HFFc6 (cell line): ENCODE measurements at regions not wholly inside any gene's neighbourhood (a gene's known extent, or its start where the extent isn't known, plus 50 kb on each side); places are given as distances from the start of the nearest gene placed in this dataset.

ENCODE experiments used
- DNase-seq: peaks from one replicate; pipeline ENCODE4 v3.0.0-alpha.2; 2018
- H3K27ac Mint-ChIP-seq: 2 replicates; pipeline ENCODE4 v1.8.0; 2020; ENCODE audit warnings: mild to moderate bottlenecking, mixed read lengths
- H3K27me3 Mint-ChIP-seq: 2 replicates; pipeline ENCODE4 v1.8.0; 2021; ENCODE audit warnings: mild to moderate bottlenecking, moderate library complexity, mixed read lengths; ENCODE audit not compliant: insufficient read depth
- H3K36me3 Mint-ChIP-seq: 2 replicates; pipeline ENCODE4 v1.8.0; 2021; ENCODE audit warnings: low read depth, mixed read lengths
- H3K4me1 Mint-ChIP-seq: 2 replicates; pipeline ENCODE4 v1.8.0; 2020; ENCODE audit warnings: low read depth, mixed read lengths
- H3K4me3 Mint-ChIP-seq: 2 replicates; pipeline ENCODE4 v1.8.0; 2020; ENCODE audit warnings: mild to moderate bottlenecking, moderate library complexity, mixed read lengths
- H3K9me3 Mint-ChIP-seq: 2 replicates; pipeline ENCODE4 v1.8.0; 2020; ENCODE audit warnings: mild to moderate bottlenecking, mixed read lengths
- TF ChIP-seq, protein P1 (sequence below): fragments of 200-600 bp; sonication (generic); IDR thresholded peaks from 2 replicates; pipeline ENCODE4 v1.5.0; 2021; ENCODE audit warnings: antibody characterized with exemption, mild to moderate bottlenecking

DNA sequence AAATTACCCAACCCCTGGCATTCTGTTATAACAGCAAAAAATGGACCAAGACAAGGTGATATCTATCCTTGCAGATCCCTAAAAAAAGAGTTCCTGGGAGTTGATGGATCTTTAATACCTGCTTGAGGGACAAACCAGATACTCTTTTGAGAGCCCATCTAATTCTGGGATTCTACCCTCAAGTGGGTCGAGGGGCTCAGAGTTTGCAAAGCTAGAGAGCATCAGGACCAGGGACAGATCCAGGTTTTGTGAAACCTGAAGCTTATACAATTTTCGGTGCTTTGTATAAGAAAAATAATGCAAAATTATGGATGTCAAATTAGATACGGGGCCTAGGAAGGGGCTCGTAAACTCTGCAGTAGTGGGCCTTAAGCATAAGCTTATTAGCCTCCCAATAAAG is 130.5 kb upstream of the CRHR1 start:
- H3K4me3 Mint-ChIP-seq, result no peak overlapping the region
- no peaks in the 10 kb centered on the region for H3K4me1 Mint-ChIP-seq
- H3K27me3 Mint-ChIP-seq, result peaks cover 46% of the 10 kb centered on the region
- H3K9me3 Mint-ChIP-seq, result no peaks in the 10 kb centered on the region
- no peak for DNase-seq
- H3K27ac Mint-ChIP-seq, result no peak overlapping the region
- no peaks in the 10 kb centered on the region for H3K36me3 Mint-ChIP-seq
- TF ChIP-seq, protein P1, sequence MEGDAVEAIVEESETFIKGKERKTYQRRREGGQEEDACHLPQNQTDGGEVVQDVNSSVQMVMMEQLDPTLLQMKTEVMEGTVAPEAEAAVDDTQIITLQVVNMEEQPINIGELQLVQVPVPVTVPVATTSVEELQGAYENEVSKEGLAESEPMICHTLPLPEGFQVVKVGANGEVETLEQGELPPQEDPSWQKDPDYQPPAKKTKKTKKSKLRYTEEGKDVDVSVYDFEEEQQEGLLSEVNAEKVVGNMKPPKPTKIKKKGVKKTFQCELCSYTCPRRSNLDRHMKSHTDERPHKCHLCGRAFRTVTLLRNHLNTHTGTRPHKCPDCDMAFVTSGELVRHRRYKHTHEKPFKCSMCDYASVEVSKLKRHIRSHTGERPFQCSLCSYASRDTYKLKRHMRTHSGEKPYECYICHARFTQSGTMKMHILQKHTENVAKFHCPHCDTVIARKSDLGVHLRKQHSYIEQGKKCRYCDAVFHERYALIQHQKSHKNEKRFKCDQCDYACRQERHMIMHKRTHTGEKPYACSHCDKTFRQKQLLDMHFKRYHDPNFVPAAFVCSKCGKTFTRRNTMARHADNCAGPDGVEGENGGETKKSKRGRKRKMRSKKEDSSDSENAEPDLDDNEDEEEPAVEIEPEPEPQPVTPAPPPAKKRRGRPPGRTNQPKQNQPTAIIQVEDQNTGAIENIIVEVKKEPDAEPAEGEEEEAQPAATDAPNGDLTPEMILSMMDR, result no peak

DNA sequence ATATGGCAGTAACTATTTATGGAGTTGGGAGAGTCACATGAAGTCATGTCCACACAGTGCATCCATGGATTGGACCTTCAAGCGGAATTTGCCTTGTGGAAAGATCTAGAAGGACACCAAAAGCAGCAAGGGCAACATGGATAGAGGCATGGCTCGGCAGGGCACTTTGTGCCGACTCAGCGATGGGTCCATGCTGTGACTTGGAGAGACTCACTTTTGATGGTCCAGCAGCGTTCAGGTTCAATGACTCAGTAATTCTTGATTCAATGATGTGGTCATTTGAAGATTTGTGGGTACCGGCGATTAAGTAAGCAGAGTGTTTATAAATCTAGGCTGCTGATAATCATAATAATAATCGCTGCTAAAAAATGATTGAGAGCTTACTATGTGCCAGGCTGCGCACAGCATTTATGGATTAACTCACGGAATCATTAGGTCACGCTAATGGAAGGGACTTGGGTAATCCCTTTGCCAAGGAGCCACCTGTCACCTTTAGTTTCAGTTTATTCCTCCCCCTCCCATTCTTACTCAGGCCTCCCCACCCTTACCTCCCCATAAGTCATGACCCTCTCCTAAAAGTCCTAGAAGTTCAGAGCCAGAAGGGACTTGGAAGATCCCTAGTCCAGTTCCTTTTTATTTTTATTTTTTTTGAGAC is 127.5 kb upstream of the CRHR1 start:
- TF ChIP-seq, protein P1, result no peak
- Mint-ChIP-seq H3K4me1 (no peaks in the 10 kb centered on the region), H3K4me3 (no peak overlapping the region), H3K9me3 (no peaks in the 10 kb centered on the region), H3K27me3 (peaks cover 47% of the 10 kb centered on the region), H3K36me3 (no peaks in the 10 kb centered on the region), H3K27ac (no peak overlapping the region)
- no peak for DNase-seq

DNA sequence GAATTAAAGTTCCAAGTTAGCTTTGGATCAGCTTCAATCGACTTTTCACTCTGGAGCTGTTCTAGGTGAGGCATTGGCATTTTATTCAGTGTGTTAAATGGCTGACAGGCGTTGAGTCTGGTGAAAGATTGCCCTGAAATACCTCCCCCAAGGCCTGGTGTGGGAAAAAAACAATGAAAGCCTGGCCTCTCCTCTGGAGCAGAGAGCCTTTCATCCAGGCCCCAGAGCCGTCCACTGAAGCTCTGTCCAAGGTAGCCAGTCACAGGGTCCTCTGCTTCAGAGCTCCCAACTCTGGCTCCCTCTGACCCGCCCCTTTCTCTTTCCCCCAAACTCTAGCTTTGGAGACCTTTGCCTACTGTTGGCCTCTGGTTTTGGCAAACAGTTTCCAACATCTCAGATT is 123.6 kb upstream of the CRHR1 start:
- H3K36me3 Mint-ChIP-seq, result no peaks in the 10 kb centered on the region
- no peaks in the 10 kb centered on the region for H3K4me1 Mint-ChIP-seq
- no peak for DNase-seq
- H3K9me3 Mint-ChIP-seq, result no peaks in the 10 kb centered on the region
- TF ChIP-seq, protein P1, result no peak
- no peak overlapping the region for H3K4me3 Mint-ChIP-seq
- no peak overlapping the region for H3K27ac Mint-ChIP-seq
- H3K27me3 Mint-ChIP-seq, result peaks cover 41% of the 10 kb centered on the region

DNA sequence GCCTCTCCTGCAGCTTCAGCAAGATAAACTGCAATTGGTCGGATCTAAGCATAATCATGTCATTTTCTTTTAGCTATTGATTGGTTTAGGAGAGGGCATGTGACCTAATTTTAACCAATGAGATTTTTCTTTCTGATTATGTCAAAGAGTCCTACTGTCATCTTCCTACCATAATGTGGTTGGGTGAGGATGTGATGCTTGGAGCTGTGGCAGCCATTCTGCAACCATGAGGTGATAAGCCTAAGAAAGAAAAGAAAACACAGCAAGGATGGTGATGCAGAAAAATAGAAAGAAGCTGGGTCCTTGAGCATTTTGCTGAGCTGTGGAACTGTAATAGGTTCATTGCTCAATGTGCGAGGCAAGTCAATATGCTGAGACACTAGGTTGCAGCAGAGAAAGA is 121.7 kb upstream of the CRHR1 start:
- TF ChIP-seq, protein P1, result no peak

DNA sequence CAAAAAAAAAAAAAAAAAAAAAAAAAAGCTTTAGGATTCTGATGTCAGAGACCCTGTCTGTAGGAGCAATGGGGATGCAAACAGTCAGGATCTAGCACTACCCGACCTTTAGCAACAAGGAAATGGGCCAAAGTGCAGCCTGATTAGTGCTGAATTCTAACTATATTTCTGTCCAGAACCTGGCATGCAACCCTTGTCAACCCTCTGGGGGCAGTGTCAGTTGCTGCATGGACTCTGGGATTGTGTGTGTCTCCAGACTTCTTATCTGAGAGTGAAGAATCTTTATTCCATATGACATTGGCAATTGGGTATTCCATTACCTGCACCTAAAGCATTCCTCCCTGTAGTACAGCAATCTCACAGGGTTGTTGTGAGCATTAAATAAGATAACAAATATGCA is 120.3 kb upstream of the CRHR1 start:
- no peaks in the 10 kb centered on the region for H3K9me3 Mint-ChIP-seq
- peaks cover 43% of the 10 kb centered on the region for H3K27me3 Mint-ChIP-seq
- H3K4me3 Mint-ChIP-seq, result no peak overlapping the region
- no peaks in the 10 kb centered on the region for H3K4me1 Mint-ChIP-seq
- no peak overlapping the region for H3K27ac Mint-ChIP-seq
- no peaks in the 10 kb centered on the region for H3K36me3 Mint-ChIP-seq
- DNase-seq, result no peak
- TF ChIP-seq, protein P1, result no peak

More for the DNA sequence above, 121.7 kb upstream of the CRHR1 start:
- H3K4me1 Mint-ChIP-seq, result no peaks in the 10 kb centered on the region
- no peaks in the 10 kb centered on the region for H3K36me3 Mint-ChIP-seq
- peaks cover 44% of the 10 kb centered on the region for H3K27me3 Mint-ChIP-seq
- H3K27ac Mint-ChIP-seq, result no peak overlapping the region
- H3K9me3 Mint-ChIP-seq, result no peaks in the 10 kb centered on the region
- DNase-seq, result no peak
- no peak overlapping the region for H3K4me3 Mint-ChIP-seq

DNA sequence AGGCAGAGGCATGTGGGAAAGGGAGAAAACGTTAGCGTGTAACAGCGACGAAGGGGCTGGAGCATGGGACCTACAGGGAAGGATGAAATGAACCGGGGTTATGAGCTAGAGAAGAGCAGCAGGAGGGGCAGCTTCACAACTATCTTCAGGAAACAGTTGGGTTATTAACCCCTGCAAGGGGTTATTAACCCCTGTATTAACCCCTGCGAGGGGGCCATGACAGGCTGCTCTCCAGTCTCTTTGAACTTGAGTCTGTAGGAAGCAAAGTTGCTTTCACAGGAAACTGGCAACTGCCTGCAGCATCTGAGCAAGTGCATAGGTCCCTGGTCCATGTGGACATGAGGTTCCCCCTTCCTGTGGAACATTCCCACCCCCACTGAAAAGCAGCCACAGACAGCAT is 119.2 kb upstream of the CRHR1 start:
- TF ChIP-seq, protein P1, result no peak
- no peaks in the 10 kb centered on the region for H3K36me3 Mint-ChIP-seq
- DNase-seq, result no peak
- H3K27me3 Mint-ChIP-seq, result peaks cover 39% of the 10 kb centered on the region
- H3K9me3 Mint-ChIP-seq, result no peaks in the 10 kb centered on the region
- no peak overlapping the region for H3K27ac Mint-ChIP-seq
- no peaks in the 10 kb centered on the region for H3K4me1 Mint-ChIP-seq
- H3K4me3 Mint-ChIP-seq, result no peak overlapping the region
